LNCaP clone FGC (cell line): ENCODE measurements at regions not wholly inside any gene's neighbourhood (a gene's known extent, or its start where the extent isn't known, plus 50 kb on each side); places are given as distances from the start of the nearest gene placed in this dataset.
"Not testable (repeated sequence)": the region's sequence is repeated elsewhere in the genome, so short reads cannot be mapped to it uniquely, and the experiment has no call there.

Experiments
- DNase-seq: peaks from one replicate; pipeline ENCODE4 v3.0.0-alpha.2; 2011; ENCODE audit warnings: low read depth
- H3K4me3 ChIP-seq: 2 replicates; pipeline ENCODE4 v1.5.1; 2011; ENCODE audit warnings: mild to moderate bottlenecking, low read depth, low read length, control low read depth
- CTCF ChIP-seq: IDR thresholded peaks from 2 replicates; pipeline ENCODE4 v1.5.1; 2012; ENCODE audit warnings: mild to moderate bottlenecking; ENCODE audit not compliant: control insufficient read depth, insufficient read depth; ENCODE audit errors: extremely low read depth

GRCh38 chrX:51053741-51054140 lies 143.2 kb downstream of the BMP15 start:
- no peak overlapping the region for H3K4me3 ChIP-seq
- no peak for TF ChIP-seq CTCF
- no peak for DNase-seq

GRCh38 chrX:51098046-51098445 lies 187.5 kb downstream of the BMP15 start:
- H3K4me3 ChIP-seq = no peak overlapping the region
- no peak for TF ChIP-seq CTCF

GRCh38 chrX:51119058-51119926 lies 208.8 kb downstream of the BMP15 start:
- not testable (repeated sequence) for H3K4me3 ChIP-seq, DNase-seq

More at GRCh38 chrX:51098046-51098445, 187.5 kb downstream of the BMP15 start:
- no peak for DNase-seq

- H3K4me3 ChIP-seq, DNase-seq: not testable (repeated sequence)
Measured at GRCh38 chrX:51125743-51126142, 206.9 kb upstream of the NUDT10 start.

GRCh38 chrX:51144828-51145442 lies 187.7 kb upstream of the NUDT10 start:
- no peak for DNase-seq
- peak; percentile 57 for TF ChIP-seq CTCF

GRCh38 chrX:51148848-51149247 lies 183.8 kb upstream of the NUDT10 start:
- peak; percentile 58 for TF ChIP-seq CTCF
- H3K4me3 ChIP-seq = no peak overlapping the region
- peak; percentile 39 for DNase-seq

More at GRCh38 chrX:51144828-51145442, 187.7 kb upstream of the NUDT10 start:
- no peak overlapping the region for H3K4me3 ChIP-seq

- no peak for DNase-seq
- TF ChIP-seq CTCF = no peak
- H3K4me3 ChIP-seq = no peak overlapping the region
Measured at GRCh38 chrX:51151734-51152133, 180.9 kb upstream of the NUDT10 start.

- H3K4me3 ChIP-seq = no peak overlapping the region
- no peak for DNase-seq
- no peak for TF ChIP-seq CTCF
Measured at GRCh38 chrX:51155157-51155556, 177.5 kb upstream of the NUDT10 start.
